ACHN (cell line): ENCODE measurements at regions not wholly inside any gene's neighbourhood (a gene's known extent, or its start where the extent isn't known, plus 50 kb on each side); places are given as distances from the start of the nearest gene placed in this dataset.

Source experiments
- DNase-seq: peaks from one replicate; pipeline ENCODE4 v3.0.0-alpha.2; 2015
- in situ Hi-C: cut with HindIII; loops from 2 replicates; pipeline ENCODE4 v1.10.0; 2017; ENCODE audit warnings: low sequenced_read_pairs, low pct_ligation_motif_present, low pct_unique_long_range_greater_than_20kb

DNA sequence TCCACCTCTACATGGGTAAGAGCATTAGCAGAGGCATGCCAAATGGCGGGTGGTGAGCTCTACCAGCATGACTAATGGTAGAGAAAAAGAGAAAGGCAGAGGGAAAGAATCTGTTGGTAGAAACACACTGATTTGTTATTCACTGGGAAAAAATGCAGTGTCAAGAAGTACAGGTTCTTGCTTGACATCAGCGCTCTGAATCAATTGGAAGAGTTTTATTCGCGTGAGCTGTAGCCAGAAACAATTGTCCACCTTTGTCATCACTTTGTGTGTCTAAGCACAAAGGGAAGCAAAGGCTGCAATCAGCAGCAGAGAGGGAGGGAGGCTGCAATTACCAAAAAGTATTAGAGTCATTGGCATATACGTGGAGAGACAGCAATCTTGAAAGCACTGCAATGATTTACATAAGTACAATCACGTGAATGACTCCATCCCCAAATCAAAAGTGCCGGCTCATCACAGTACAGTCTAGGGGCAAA, 67.7 kb upstream of the HS3ST1 start:
- no peak for DNase-seq
- in situ Hi-C loops = no loop called here

DNA sequence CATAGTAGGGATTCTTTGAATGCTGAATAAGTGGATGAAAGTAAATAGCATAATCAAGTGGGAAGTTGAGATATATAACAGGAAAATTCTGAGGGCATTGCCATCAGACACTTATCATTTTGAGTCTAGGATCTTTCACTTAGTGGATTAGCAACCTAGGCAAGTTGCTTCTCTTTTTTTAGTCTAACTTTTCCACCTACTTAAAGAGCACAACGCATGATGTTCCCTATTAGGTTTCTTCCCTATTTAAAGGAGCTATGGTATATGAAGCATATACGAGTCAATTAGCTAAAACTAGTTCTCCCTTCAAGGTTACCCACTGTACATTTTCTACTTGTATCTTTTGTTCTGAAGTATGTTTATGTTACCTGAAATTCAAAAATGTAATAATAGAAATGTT, 67.1 kb upstream of the HS3ST1 start:
- no peak for DNase-seq
- in situ Hi-C loops = no loop called here

DNA sequence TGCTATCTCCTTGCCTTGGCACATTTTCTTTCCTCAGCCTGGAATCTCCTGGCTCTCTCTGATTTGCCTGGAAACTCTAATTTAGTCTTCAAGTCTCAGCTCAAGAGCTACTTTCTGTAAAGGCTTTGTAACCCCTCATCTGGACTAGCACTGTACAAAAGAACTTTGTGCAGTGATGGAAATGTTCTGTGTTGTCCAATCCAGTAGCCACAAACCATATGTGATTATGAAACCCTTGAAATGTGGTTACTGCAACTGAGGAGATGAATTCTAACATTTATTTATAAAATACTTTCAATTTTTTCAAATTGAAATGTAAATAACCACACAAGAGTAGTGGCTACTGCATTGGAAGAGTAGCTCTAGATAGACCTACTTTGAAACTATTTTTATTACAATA, 66.6 kb upstream of the HS3ST1 start:
- no peak for DNase-seq

DNA sequence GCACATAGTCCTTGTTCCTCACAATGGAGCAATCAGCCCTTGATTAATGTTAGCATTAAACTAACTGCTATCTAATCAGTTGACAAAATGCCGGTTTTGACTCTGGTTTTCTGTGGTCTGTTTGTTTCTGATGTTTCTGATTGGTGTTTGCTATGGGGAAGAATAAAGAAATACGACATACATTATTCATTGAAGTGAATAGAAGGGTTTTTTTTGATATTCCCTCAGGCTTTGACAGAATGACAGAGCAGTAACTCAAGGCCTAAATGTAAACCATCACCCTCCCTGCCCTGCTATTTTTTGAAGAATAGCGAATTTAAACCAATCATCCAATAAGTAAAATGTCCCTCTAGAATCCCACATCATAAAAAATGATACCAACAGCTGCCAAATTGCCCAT, 65.5 kb upstream of the HS3ST1 start:
- DNase-seq = no peak
- in situ Hi-C loops = no loop called here

More for the DNA sequence above, 66.6 kb upstream of the HS3ST1 start:
- in situ Hi-C loops = no loop called here

DNA sequence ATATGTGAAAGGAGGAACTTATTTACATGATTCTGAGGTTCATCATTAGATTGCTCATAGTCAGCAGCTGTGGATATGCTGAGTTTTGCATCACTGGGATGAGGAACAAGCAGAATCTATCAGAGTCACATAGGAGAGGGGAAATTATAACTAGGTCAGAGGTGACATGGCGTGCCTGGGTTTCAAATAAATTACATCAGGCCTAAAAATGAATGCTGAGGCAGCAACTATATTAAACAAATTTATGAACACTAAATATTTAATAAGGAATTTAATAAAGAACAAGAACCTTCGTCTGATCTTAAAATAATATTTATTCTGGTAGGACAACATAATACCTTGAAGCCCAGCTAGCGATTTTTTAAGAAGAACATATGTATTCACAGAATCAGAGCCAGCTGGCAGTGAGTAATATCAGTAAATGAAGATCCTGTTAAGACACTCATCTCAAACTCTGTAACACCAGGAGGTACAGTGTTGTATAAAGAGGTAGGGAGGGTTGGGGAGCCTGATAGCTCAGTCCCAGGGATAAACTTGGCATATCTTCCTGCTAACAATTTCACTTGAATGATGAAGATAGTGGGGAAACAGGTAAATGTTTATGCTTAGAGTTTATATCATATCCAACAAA, 60.9 kb upstream of the HS3ST1 start:
- no peak for DNase-seq
- in situ Hi-C loops = no loop called here

DNA sequence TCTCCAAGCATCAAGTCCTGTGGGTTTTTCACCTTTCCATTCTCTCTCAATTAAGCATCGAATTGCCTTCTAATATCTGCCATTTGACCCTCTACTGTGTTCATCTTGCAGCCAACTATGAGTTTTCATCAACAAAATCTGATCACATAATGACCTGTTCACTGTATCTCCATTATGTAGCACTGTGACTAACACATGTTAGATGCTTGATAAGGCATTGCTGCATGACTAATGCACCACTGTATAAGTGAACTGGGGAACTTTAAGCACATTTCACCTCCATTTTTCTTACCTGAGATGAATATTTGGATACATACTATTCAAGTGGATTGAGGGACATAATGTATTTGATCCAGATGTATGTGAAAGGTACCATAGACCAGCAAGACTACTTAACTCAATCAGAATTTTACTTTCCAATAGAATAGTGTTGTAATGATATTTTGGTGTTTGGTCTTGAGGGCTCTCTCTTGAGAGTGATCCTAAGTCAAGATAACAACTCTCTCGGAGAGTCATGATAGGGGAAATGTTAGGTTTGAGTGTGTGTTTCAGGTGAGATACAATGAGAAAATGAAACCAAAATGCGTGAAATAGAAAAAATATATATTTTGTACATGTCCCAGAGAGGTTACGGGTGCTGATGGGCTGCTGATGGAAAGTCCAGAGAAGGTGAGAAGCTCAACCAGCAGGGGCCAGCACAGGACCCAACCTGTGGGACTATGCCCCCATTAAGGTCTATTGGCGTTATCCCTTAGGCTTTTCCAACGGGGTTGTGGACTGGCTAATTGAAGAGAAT, 60.2 kb upstream of the HS3ST1 start:
- in situ Hi-C loops = no loop called here
- DNase-seq = peak; percentile 4

DNA sequence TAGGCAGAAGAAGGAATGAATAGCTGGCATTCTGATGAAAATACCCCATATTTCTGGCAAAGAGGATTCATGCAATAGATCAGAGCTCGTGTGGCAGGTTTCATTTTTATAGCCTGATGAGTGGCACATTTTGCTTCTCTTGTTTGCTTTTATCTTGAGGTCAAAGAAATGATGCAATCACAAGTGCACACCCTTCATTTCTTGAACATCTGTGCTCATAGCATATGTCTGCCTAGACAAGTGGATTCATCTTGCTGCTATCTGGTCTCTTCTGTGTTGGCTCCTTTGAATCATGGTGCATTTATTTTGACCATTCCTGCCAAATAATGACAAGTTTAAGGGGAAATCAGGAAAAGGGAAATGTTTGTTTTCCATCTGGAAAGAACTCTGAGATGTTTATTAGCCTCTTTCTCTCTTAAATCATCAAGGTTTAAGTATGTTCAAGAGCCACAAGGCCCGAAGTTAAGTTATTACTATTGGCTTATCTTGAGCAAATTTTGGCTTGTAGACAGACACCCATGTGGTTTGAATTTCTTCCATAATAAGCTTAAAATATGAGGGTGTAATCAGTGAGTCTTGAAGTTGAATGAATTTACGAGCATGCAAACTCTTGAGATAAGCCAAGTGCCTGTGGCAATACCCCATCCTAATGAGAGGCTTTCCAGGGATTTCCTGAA, 59.3 kb upstream of the HS3ST1 start:
- in situ Hi-C loops = no loop called here
- DNase-seq = no peak

DNA sequence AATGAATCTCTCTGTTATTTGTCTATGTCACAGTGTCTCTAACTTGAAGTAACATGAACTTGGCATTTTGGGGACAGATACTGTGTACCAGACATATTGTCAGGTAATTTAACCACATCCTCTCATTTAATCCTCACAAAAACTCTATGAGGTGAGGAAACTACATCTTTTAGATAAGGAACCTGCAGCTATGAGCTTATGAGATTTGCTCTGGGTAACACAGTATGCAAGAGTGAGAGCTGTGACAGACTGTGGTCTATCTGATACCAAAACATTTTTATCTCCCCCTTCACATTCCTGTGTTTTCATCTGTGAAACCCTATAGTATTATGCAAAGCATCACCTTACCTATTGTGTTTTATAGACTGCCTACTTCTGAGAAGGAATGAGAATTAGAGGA, 58.4 kb upstream of the HS3ST1 start:
- in situ Hi-C loops = no loop called here
- no peak for DNase-seq

DNA sequence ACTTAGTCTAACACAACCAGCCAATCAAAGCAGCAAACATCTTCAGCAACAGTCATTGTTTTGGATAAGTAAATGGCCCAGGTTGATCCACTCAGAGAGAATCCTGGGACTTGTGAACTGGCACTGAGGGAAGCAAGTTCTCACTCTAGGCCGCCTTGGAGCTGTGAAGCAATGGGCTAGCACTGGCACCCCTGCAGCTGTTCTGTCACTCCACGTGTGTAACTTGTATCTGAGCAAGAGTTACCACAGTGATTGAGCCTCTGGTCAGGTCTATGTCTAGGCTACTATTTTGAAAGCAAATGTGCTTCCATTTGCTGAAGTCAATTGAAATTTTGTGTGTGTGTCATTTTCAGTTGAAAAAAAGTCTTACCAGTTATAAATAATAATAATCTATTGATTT, 57.2 kb upstream of the HS3ST1 start:
- DNase-seq = no peak

DNA sequence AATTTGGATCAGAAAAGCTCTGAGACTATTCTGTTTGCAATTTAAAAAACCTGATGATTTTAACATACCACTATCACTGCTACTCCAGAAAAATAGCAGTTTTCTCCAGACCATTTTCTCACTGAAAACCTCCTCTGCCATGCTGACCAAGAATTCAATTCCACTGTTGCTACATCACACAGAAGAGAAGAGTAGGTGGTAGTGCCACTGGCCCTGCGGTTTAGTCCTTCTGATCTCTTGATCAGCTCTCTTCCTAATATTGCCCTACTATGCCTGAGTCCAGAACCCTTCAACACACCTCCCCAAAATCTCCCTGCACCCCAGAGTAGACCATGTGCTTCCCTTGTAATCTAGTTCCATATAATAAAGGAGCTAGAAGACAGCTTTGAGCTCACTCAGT, 55.8 kb upstream of the HS3ST1 start:
- DNase-seq = no peak
- in situ Hi-C loops = no loop called here

More for the DNA sequence above, 57.2 kb upstream of the HS3ST1 start:
- in situ Hi-C loops = no loop called here

DNA sequence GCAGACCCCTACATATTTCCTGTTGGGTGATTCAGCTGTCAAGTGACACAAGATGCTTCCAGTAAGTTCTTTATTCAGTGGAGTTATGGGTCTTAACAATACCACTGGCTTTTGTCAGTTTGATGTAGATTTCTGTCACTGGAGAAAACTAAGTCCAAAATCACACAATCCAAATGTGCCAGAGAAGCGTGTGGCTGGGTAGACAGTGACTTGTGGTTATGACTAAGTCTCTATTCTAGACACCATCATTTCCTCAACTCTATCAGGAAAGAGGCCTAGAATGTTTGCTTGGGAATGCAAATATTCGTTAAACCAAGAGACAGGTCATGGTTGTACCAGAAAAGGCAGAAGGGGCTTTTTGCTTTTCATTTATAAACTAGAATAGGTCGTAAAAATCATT, 54.4 kb upstream of the HS3ST1 start:
- no peak for DNase-seq
- in situ Hi-C loops = no loop called here

DNA sequence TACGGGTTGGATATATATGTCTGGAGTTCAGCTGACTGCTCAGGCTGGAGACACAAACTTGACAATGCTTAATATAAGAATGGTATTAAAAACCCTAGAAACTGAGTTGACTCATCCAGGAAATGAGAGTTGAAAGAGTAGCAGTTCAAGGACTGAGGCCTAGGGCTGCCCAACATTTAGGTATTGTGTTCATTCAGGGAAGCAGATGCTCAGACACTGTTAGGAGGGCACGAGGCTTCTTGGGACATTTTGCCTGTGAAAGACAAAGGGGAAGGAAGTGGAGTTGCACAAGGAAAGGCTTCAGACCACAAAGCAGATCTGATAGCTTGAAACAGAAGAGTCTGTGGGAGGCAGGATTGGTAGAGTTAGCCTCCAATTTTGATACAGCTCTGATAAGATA, 52.0 kb upstream of the HS3ST1 start:
- in situ Hi-C loops = no loop called here

More for the DNA sequence above, 52.0 kb upstream of the HS3ST1 start:
- no peak for DNase-seq
